PC-9 (cell line): ENCODE measurements at regions not wholly inside any gene's neighbourhood (a gene's known extent, or its start where the extent isn't known, plus 50 kb on each side); places are given as distances from the start of the nearest gene placed in this dataset.

Experiments used
- EZH2 ChIP-seq: fragments of 200-600 bp; sonication (generic); IDR thresholded peaks from 2 replicates; pipeline ENCODE4 v1.8.0; 2017; ENCODE audit warnings: antibody characterized with exemption, low read depth
- TF ChIP-seq, protein P1 (sequence below): fragments of 200-600 bp; sonication (generic); conservative IDR thresholded peaks from 2 replicates; pipeline ENCODE4 v1.6.1; 2017; ENCODE audit warnings: mixed run types, antibody characterized with exemption, mild to moderate bottlenecking, moderate library complexity

DNA sequence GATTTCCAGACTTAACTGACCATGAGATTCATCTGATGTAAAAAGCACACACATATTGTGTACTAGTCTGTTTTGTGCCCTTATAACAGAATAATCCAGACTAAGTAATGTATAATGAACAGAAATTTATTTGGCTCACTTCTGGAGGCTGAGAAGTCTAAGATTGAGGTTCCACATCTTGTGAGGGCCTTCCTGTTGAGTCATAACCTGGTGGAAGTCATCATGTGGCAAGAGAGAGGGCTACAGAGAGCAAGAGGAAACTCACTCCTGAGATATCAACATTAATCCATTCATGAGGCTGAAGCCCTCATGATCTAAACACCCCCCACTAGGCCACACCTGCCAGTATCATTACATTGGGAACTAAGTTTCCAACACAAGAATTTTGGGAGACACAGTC is 977.6 kb downstream of the MCTP2 start:
- TF ChIP-seq, protein P1, sequence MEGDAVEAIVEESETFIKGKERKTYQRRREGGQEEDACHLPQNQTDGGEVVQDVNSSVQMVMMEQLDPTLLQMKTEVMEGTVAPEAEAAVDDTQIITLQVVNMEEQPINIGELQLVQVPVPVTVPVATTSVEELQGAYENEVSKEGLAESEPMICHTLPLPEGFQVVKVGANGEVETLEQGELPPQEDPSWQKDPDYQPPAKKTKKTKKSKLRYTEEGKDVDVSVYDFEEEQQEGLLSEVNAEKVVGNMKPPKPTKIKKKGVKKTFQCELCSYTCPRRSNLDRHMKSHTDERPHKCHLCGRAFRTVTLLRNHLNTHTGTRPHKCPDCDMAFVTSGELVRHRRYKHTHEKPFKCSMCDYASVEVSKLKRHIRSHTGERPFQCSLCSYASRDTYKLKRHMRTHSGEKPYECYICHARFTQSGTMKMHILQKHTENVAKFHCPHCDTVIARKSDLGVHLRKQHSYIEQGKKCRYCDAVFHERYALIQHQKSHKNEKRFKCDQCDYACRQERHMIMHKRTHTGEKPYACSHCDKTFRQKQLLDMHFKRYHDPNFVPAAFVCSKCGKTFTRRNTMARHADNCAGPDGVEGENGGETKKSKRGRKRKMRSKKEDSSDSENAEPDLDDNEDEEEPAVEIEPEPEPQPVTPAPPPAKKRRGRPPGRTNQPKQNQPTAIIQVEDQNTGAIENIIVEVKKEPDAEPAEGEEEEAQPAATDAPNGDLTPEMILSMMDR: no peak
- no peak for TF ChIP-seq EZH2
